Astrocyte of the cerebellum (primary cell): ENCODE measurements at regions not wholly inside any gene's neighbourhood (a gene's known extent, or its start where the extent isn't known, plus 50 kb on each side); places are given as distances from the start of the nearest gene placed in this dataset.
"Not testable (repeated sequence)": the region's sequence is repeated elsewhere in the genome, so short reads cannot be mapped to it uniquely, and the experiment has no call there.

ENCODE experiments used
- DNase-seq: peaks from one replicate; pipeline ENCODE4 v3.0.0-alpha.2; 2011; ENCODE audit warnings: low read depth
- H3K4me3 ChIP-seq: 2 replicates; pipeline ENCODE4 v1.5.1; 2011; ENCODE audit warnings: mild to moderate bottlenecking, low read depth, low read length, moderate library complexity
- CTCF ChIP-seq: IDR thresholded peaks from 2 replicates; pipeline ENCODE4 v1.5.1; 2012; ENCODE audit warnings: low read length, low read depth, moderate library complexity, mild to moderate bottlenecking; ENCODE audit errors: missing control alignments
- in situ Hi-C: cut with HindIII; loops from 2 replicates; pipeline ENCODE4 v1.10.0; 2017; ENCODE audit warnings: low sequenced_read_pairs

DNA sequence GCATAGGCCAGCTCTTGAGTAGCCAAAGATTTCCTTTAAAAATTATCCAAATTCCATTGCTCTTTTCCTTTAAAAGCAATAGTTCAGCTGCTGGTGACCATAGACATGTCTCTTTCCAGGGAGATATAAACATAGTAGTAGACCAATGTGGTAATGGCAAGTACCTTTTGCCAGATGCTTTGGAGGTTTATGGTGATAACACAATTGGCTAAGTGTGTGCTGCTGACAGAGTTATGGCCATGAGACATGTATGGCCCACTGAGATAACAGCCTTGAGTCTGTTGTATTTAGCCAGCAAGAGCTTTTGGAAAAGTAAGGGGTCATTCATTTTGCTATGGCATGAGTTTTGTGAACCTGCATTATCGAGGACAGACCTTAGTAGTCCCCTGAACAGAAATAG, 1146.8 kb downstream of the TUSC7 start:
- no peak overlapping the region for H3K4me3 ChIP-seq
- TF ChIP-seq CTCF = no peak
- in situ Hi-C loops = no loop called here
- DNase-seq = no peak

DNA sequence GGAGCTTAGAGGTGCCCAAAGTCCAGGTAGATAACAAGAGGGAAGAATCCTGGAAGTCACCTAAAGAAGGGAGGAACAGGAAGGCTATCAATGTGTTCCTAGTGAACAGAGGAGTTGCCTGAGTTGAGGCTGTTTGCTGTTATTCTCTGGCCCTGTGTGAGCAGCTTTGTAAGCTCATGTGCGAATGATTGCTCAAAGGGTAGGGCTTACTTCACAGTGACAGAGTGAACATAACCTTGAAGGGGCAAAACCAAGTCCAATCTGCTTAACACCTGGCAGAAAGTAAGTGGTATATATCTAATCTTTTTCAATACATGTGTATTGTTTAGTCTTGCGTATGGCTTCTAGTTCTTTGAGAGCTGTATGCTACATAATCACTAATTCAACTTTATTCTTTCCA, 1153.6 kb downstream of the TUSC7 start:
- no peak for DNase-seq
- TF ChIP-seq CTCF = no peak
- in situ Hi-C loops = no loop called here
- H3K4me3 ChIP-seq = no peak overlapping the region

GRCh38 chr3:117865338-117865737, 1155.8 kb downstream of the TUSC7 start:
- H3K4me3 ChIP-seq = no peak overlapping the region
- no peak for DNase-seq
- in situ Hi-C loops = no loop called here
- TF ChIP-seq CTCF = no peak

DNA sequence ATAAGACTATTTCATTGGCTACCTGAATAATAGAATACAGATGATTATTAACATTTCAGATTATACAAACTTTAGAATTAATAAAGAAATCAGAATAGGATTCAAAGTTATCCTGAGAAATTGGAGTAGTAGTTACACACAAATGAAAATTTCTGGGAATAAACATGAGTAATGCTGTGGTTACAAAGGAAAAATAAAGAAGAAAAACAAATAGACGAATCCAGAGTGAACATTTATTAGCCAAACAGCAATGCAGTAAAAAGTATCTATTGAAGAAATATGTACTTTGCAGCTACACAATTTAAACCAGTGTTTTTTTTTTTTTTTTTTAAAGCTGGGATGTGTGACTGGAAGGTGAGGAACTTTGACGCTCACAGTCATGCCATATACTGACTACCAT, 1159.2 kb downstream of the TUSC7 start:
- H3K4me3 ChIP-seq = no peak overlapping the region
- in situ Hi-C loops = no loop called here
- DNase-seq = no peak
- no peak for TF ChIP-seq CTCF

DNA sequence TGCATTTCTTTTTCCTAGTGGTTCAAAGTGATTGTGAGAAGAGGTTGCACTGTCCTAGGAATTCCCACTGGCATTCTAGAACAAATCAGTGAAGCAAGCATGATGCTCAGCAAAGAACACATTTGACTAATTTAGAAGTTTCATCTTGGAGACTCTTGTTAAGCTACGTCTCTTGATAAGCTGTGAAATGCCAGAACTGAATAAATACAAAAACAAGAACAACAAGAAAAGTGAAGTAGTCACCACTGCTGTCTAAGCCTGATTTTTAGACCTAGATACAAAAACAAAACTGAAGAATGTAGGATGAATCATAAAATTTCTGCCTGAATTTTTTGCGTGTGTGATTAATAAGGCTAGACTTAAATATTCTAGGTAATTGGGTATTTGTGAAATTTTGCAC, 1162.4 kb downstream of the TUSC7 start:
- in situ Hi-C loops = no loop called here
- no peak for DNase-seq
- TF ChIP-seq CTCF = no peak
- H3K4me3 ChIP-seq = no peak overlapping the region

DNA sequence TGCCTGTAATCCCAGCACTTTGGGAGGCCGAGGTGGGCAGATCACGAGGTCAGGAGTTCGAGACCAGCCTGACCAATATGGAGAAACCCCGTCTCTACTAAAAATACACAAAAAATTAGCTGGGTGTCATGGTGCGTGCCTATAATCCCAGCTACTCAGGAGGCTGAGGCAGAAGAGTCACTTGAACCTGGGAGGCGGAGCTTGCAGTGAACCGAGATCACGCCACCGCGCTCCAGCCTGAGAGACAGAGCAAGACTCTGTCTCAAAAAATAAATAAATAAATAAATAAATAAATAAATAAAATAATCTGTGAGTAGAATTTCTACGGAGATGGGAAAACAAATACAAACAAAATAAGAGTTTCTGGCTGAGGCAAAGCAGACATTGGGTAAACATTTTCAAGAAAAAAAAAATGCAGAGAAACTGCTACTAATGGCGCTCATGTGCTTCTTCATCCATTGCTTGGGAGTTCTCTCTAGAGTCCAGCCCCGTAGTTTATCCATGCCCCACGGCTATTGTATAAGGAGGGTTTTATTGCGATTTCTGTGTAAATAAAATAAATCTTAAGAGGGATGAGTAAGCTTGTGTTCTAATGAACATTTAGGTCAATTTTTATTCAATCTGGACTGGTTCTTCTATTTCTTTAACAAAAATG, 1161.9 kb downstream of the IGSF11 start:
- DNase-seq, in situ Hi-C loops: not testable (repeated sequence)

DNA sequence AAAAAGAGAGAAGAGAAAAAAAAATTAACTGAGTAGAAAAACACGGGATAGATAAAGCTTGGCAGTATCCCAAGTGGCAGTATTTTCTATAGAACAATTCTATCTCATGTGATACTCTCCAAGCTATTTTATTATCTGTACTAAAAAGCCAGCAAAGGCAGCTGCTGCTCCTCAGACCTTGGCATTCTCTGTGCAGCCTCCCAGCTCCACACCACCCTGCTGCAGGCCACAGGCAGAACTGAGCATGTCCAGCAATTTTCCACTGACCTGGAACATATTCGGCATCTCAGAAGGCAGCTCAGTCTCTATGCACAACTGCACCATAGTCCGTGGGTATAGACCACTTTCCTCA, 1161.4 kb downstream of the IGSF11 start:
- no peak overlapping the region for H3K4me3 ChIP-seq
- no peak for TF ChIP-seq CTCF
- no peak for DNase-seq
- in situ Hi-C loops = no loop called here

More for the DNA sequence above, 1161.9 kb downstream of the IGSF11 start:
- H3K4me3 ChIP-seq = not testable (repeated sequence)
